Tibial nerve (tissue), 4 donors: ENCODE measurements at regions not wholly inside any gene's neighbourhood (a gene's known extent, or its start where the extent isn't known, plus 50 kb on each side); places are given as distances from the start of the nearest gene placed in this dataset.

Experiments used
- DNase-seq, 2 donors: peaks; one replicate each; pipeline ENCODE4 v3.0.0-alpha.2; 2019; ENCODE audit warnings: low spot score in 2 of 2
- H3K27ac ChIP-seq, 4 donors: fragments of 200-600 bp; sonication (generic) in 3 of 4; one replicate each; pipeline ENCODE4 v1.5.1; 2017 to 2019; ENCODE audit warnings: mild to moderate bottlenecking in 1 of 4
- H3K27me3 ChIP-seq, 2 donors: fragments of 200-600 bp; sonication (generic) in 1 of 2; one replicate each; pipeline versions ENCODE4 v1.5.1 to v1.6.0; 2017 to 2019
- H3K36me3 ChIP-seq, 3 donors: fragments of 200-600 bp; sonication (generic); one replicate each; pipeline ENCODE4 v1.5.1; 2018 to 2019
- H3K4me1 ChIP-seq, 4 donors: fragments of 200-600 bp; sonication (generic) in 3 of 4; one replicate each; pipeline ENCODE4 v1.5.1; 2017 to 2019
- H3K4me3 ChIP-seq, 4 donors: fragments of 200-600 bp; sonication (generic) in 3 of 4; one replicate each; pipeline ENCODE4 v1.5.1; 2017 to 2019; ENCODE audit warnings: mild to moderate bottlenecking in 1 of 4, moderate library complexity in 1 of 4
- H3K9me3 ChIP-seq, 4 donors: fragments of 200-600 bp; sonication (generic) in 3 of 4; one replicate each; pipeline ENCODE4 v1.5.1; 2017 to 2019
- EP300 ChIP-seq, 2 donors: sonication (generic); formaldehyde crosslinking; IDR thresholded peaks; one replicate each; pipeline ENCODE4 v1.6.1; 2017; ENCODE audit warnings: antibody characterized with exemption in 2 of 2, mild to moderate bottlenecking in 1 of 2
- POLR2A ChIP-seq, 2 donors: fragments of 450-650 bp; IDR thresholded peaks; one replicate each; pipeline ENCODE4 v1.6.1; 2017; ENCODE audit warnings: antibody characterized with exemption in 2 of 2, mild to moderate bottlenecking in 2 of 2, moderate library complexity in 2 of 2
- WGBS, 2 donors: methylation state at CpG; one replicate each; pipeline ENCODE4 v1.1.5; 2018; 5-methylcytosine and 5-hydroxymethylcytosine counted together
- TF ChIP-seq, protein P1 (sequence below), 5 experiments: fragments of 200-600 bp in 3 of 5; fragments of 450-650 bp in 2 of 5; sonication (generic) in 3 of 5; IDR thresholded peaks; one replicate each; pipeline ENCODE4 v1.5.1; 2016 to 2019; ENCODE audit warnings: antibody characterized with exemption in 5 of 5, mild to moderate bottlenecking in 3 of 5, moderate library complexity in 2 of 5

- WGBS, 2 donors: 50 to 55% methylated on average over 6 of the region's 6 CpGs
- no peaks in the 10 kb centered on the region for H3K36me3 ChIP-seq
- H3K4me1 ChIP-seq: no peaks in the 10 kb centered on the region
- H3K9me3 ChIP-seq: no peaks in the 10 kb centered on the region
- DNase-seq: no peak
- TF ChIP-seq EP300 (IDR thresholded peaks at IDR 0.05) (no peak), POLR2A (IDR thresholded peaks at IDR 0.05) (no peak)
- TF ChIP-seq, protein P1, sequence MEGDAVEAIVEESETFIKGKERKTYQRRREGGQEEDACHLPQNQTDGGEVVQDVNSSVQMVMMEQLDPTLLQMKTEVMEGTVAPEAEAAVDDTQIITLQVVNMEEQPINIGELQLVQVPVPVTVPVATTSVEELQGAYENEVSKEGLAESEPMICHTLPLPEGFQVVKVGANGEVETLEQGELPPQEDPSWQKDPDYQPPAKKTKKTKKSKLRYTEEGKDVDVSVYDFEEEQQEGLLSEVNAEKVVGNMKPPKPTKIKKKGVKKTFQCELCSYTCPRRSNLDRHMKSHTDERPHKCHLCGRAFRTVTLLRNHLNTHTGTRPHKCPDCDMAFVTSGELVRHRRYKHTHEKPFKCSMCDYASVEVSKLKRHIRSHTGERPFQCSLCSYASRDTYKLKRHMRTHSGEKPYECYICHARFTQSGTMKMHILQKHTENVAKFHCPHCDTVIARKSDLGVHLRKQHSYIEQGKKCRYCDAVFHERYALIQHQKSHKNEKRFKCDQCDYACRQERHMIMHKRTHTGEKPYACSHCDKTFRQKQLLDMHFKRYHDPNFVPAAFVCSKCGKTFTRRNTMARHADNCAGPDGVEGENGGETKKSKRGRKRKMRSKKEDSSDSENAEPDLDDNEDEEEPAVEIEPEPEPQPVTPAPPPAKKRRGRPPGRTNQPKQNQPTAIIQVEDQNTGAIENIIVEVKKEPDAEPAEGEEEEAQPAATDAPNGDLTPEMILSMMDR (IDR thresholded peaks at IDR 0.05): no peak
- no peaks in the 10 kb centered on the region for H3K27me3 ChIP-seq
- no peak overlapping the region for H3K27ac ChIP-seq
- H3K4me3 ChIP-seq: no peak overlapping the region
These were observed 81.4 kb downstream of the ALOX5AP start for GRCh38 chr13:30816736-30817135.

GRCh38 chr13:30818323-30818960 is 83.1 kb downstream of the ALOX5AP start:
- DNase-seq: no peak

DNA sequence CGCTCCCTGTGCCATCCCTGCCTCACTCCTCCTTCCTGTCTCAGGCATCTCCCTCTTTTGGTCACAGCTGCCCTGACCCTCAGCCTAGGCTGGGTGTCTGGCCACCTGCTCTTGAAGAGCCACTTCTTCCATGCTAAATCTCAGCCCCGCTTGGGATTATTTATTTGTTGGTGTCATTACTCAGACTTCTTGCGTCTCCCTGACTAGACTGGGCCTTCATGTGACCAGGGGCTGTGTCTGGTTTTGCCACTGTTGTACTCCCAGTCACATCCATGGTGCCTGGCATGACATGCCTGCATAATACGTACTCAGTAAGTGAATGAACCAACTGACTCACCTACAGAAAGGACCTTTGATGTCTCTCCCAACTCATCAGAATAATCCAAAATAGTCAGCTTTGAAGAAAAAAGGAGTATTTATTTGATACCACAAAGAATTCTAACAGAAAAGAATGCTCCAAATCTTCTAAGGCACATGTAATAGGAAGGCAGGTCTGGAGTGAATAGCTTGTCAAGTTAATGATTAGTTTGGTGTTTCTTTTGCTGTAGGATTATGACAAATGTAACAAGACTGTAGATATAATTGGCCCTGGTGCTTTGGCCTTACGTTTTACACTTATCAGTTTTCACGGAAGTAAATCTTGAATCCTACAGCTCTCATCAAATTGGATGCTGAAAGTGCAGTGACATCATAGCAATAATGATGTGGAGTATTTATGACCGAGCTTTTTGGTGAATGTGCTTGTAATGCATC is 84.0 kb downstream of the ALOX5AP start:
- Histone ChIP-seq H3K4me3 (no peak overlapping the region), H3K36me3 (no peaks in the 10 kb centered on the region), H3K27ac (peak overlapping the region in 2 of 4 donors; percentile 52 to 54), H3K4me1 (no peaks in the 10 kb centered on the region), H3K27me3 (no peaks in the 10 kb centered on the region), H3K9me3 (no peaks in the 10 kb centered on the region)
- TF ChIP-seq EP300 (IDR thresholded peaks at IDR 0.05) (no peak), POLR2A (IDR thresholded peaks at IDR 0.05) (no peak)
- TF ChIP-seq, protein P1 (IDR thresholded peaks at IDR 0.05): no peak
- no peak for DNase-seq
- 90 to 92% methylated on average over 7 of the region's 7 CpGs for WGBS, 2 donors

More at GRCh38 chr13:30818323-30818960, 83.1 kb downstream of the ALOX5AP start:
- TF ChIP-seq, protein P1 (IDR thresholded peaks at IDR 0.05): no peak
- TF ChIP-seq EP300 (IDR thresholded peaks at IDR 0.05): peak in 1 of 2 donors; percentile 34
- no peak for TF ChIP-seq POLR2A (IDR thresholded peaks at IDR 0.05)
- Histone ChIP-seq H3K9me3 (no peaks in the 10 kb centered on the region), H3K27me3 (no peaks in the 10 kb centered on the region), H3K27ac (peak overlapping the region in 2 of 4 donors; percentile 52 to 54), H3K36me3 (no peaks in the 10 kb centered on the region), H3K4me1 (no peaks in the 10 kb centered on the region), H3K4me3 (no peak overlapping the region)
- 75 to 76% methylated on average over 10 of the region's 10 CpGs for WGBS, 2 donors

- no peak for DNase-seq
- Histone ChIP-seq H3K36me3 (no peaks in the 10 kb centered on the region), H3K4me1 (no peaks in the 10 kb centered on the region), H3K9me3 (no peaks in the 10 kb centered on the region), H3K4me3 (no peak overlapping the region), H3K27me3 (no peaks in the 10 kb centered on the region), H3K27ac (no peak overlapping the region)
- 74 to 91% methylated on average over 2 of the region's 2 CpGs for WGBS, 2 donors
- TF ChIP-seq, protein P1 (IDR thresholded peaks at IDR 0.05): no peak
- TF ChIP-seq EP300 (IDR thresholded peaks at IDR 0.05): no peak
- TF ChIP-seq POLR2A (IDR thresholded peaks at IDR 0.05): no peak
These were observed 84.7 kb upstream of the MEDAG start for GRCh38 chr13:30821421-30821820.

DNA sequence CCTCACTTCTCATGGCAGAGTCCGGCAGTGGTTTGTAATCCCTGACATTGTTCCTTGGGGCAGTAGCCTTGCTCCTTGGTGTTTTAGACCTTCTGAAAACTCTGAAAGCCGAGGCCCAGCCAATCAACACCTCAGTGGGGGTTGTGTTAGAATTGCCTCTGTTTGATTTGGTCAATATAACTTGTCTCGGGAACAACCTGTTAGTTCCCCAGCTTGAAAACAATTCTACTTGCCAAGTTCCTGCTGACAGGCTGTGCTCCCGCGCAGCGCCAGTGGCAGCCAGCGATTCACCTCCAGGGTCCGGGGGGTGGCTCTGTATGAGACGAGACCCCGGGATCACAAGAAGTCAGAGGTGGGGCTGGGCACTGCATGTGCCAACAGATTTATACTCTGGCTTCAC is 81.4 kb upstream of the MEDAG start:
- WGBS, 2 donors: 42 to 55% methylated on average over 10 of the region's 10 CpGs
- TF ChIP-seq EP300 (IDR thresholded peaks at IDR 0.05) (no peak), POLR2A (IDR thresholded peaks at IDR 0.05) (no peak)
- TF ChIP-seq, protein P1 (IDR thresholded peaks at IDR 0.05): no peak
- H3K27me3 ChIP-seq: no peaks in the 10 kb centered on the region
- H3K27ac ChIP-seq: no peak overlapping the region
- no peaks in the 10 kb centered on the region for H3K36me3 ChIP-seq
- no peak overlapping the region for H3K4me3 ChIP-seq
- H3K4me1 ChIP-seq: no peaks in the 10 kb centered on the region
- no peak for DNase-seq
- peaks cover 0 to under 1% (median 0%) of the 10 kb centered on the region in 4 donors for H3K9me3 ChIP-seq
